ENCODE measurements at regions not wholly inside any gene's neighbourhood (a gene's known extent, or its start where the extent isn't known, plus 50 kb on each side); places are given as distances from the start of the nearest gene placed in this dataset.

DNA sequence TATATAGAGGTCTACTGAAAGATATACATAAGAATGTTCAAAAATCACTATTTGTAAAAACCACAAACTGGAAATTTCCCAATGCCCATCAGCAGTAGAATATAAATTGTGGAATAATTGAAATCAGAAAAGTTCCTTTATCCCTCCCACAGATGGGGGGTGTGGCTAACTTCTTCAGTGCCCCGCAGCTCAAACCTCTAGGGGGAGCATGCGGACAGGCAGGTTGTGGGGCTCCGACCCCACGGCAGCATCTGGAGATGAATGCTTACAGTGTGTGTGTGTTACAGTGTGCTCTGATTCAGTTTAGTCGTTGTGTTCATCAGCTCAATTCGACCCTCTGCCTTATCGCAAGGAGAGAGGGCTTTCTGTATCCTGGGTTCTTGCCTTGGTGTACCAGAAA is 262.1 kb upstream of the LRRC7 start:
- TF ChIP-seq POLR2A (IDR thresholded peaks at IDR 0.05): no peak
- TF ChIP-seq, protein P1, sequence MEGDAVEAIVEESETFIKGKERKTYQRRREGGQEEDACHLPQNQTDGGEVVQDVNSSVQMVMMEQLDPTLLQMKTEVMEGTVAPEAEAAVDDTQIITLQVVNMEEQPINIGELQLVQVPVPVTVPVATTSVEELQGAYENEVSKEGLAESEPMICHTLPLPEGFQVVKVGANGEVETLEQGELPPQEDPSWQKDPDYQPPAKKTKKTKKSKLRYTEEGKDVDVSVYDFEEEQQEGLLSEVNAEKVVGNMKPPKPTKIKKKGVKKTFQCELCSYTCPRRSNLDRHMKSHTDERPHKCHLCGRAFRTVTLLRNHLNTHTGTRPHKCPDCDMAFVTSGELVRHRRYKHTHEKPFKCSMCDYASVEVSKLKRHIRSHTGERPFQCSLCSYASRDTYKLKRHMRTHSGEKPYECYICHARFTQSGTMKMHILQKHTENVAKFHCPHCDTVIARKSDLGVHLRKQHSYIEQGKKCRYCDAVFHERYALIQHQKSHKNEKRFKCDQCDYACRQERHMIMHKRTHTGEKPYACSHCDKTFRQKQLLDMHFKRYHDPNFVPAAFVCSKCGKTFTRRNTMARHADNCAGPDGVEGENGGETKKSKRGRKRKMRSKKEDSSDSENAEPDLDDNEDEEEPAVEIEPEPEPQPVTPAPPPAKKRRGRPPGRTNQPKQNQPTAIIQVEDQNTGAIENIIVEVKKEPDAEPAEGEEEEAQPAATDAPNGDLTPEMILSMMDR (IDR thresholded peaks at IDR 0.05 in 8 of 11, conservative IDR thresholded peaks at IDR 0.05 in 3 of 11): no peak
- no peak for TF ChIP-seq POLR2AphosphoS5 (IDR thresholded peaks at IDR 0.05)
